Glutamatergic neuron (in vitro differentiated cells): ENCODE measurements at regions not wholly inside any gene's neighbourhood (a gene's known extent, or its start where the extent isn't known, plus 50 kb on each side); places are given as distances from the start of the nearest gene placed in this dataset.

Experiments
- DNase-seq: peaks from one replicate; pipeline ENCODE4 v3.0.0; 2022
- H3K27ac Mint-ChIP-seq: one replicate; pipeline ENCODE4 v1.8.0; 2020; ENCODE audit warnings: mild to moderate bottlenecking, mixed read lengths, inconsistent platforms; ENCODE audit not compliant: unreplicated experiment
- H3K27me3 Mint-ChIP-seq: one replicate; pipeline ENCODE4 v1.8.0; 2020; ENCODE audit warnings: mild to moderate bottlenecking, moderate library complexity, mixed read lengths, inconsistent platforms; ENCODE audit not compliant: unreplicated experiment
- H3K36me3 Mint-ChIP-seq: one replicate; pipeline ENCODE4 v1.8.0; 2020; ENCODE audit warnings: mild to moderate bottlenecking, mixed read lengths, inconsistent platforms; ENCODE audit not compliant: unreplicated experiment
- H3K4me1 Mint-ChIP-seq: one replicate; pipeline ENCODE4 v1.8.0; 2020; ENCODE audit warnings: mild to moderate bottlenecking, low read depth, mixed read lengths, inconsistent platforms; ENCODE audit not compliant: unreplicated experiment
- H3K4me3 Mint-ChIP-seq: one replicate; pipeline ENCODE4 v1.8.0; 2020; ENCODE audit warnings: mild to moderate bottlenecking, mixed read lengths, inconsistent platforms; ENCODE audit not compliant: unreplicated experiment
- H3K9me3 Mint-ChIP-seq: one replicate; pipeline ENCODE4 v1.8.0; 2020; ENCODE audit warnings: mild to moderate bottlenecking, moderate library complexity, mixed read lengths, inconsistent platforms; ENCODE audit not compliant: unreplicated experiment
- CTCF ChIP-seq: fragments of 200-600 bp; sonication (generic); IDR thresholded peaks from one replicate; pipeline ENCODE4 v1.5.0; 2021; ENCODE audit not compliant: partially characterized antibody, unreplicated experiment

GRCh38 chr11:42502151-42502550 is 809.6 kb upstream of the API5 start:
- peaks cover 3% of the 10 kb centered on the region for H3K27me3 Mint-ChIP-seq
- H3K4me3 Mint-ChIP-seq = no peak overlapping the region
- no peaks in the 10 kb centered on the region for H3K36me3 Mint-ChIP-seq
- no peaks in the 10 kb centered on the region for H3K4me1 Mint-ChIP-seq
- DNase-seq = no peak
- H3K27ac Mint-ChIP-seq = no peak overlapping the region
- no peaks in the 10 kb centered on the region for H3K9me3 Mint-ChIP-seq
- no peak for TF ChIP-seq CTCF

GRCh38 chr11:42521994-42522393 is 789.8 kb upstream of the API5 start:
- Mint-ChIP-seq H3K4me1 (peaks cover 9% of the 10 kb centered on the region), H3K27ac (no peak overlapping the region), H3K4me3 (no peak overlapping the region), H3K27me3 (no peaks in the 10 kb centered on the region), H3K36me3 (peaks cover 5% of the 10 kb centered on the region), H3K9me3 (no peaks in the 10 kb centered on the region)
- no peak for DNase-seq
- no peak for TF ChIP-seq CTCF

- no peaks in the 10 kb centered on the region for H3K27me3 Mint-ChIP-seq
Observed at GRCh38 chr11:42524534-42525227, 787.1 kb upstream of the API5 start.

GRCh38 chr11:42526426-42526825 is 785.4 kb upstream of the API5 start:
- H3K27me3 Mint-ChIP-seq = no peaks in the 10 kb centered on the region
- H3K36me3 Mint-ChIP-seq = no peaks in the 10 kb centered on the region
- DNase-seq = no peak
- peak overlapping the region; percentile 36 for H3K27ac Mint-ChIP-seq
- no peak for TF ChIP-seq CTCF
- H3K9me3 Mint-ChIP-seq = no peaks in the 10 kb centered on the region
- no peak overlapping the region for H3K4me3 Mint-ChIP-seq
- H3K4me1 Mint-ChIP-seq = peaks cover 13% of the 10 kb centered on the region

More at GRCh38 chr11:42524534-42525227, 787.1 kb upstream of the API5 start:
- Mint-ChIP-seq H3K36me3 (no peaks in the 10 kb centered on the region), H3K4me1 (peaks cover 13% of the 10 kb centered on the region), H3K27ac (no peak overlapping the region), H3K4me3 (no peak overlapping the region), H3K9me3 (no peaks in the 10 kb centered on the region)
- DNase-seq = peak; percentile 66
- TF ChIP-seq CTCF = peak; percentile 87

- no peaks in the 10 kb centered on the region for H3K9me3 Mint-ChIP-seq
- H3K27me3 Mint-ChIP-seq = no peaks in the 10 kb centered on the region
- H3K4me3 Mint-ChIP-seq = no peak overlapping the region
- DNase-seq = no peak
- H3K36me3 Mint-ChIP-seq = no peaks in the 10 kb centered on the region
- H3K4me1 Mint-ChIP-seq = peaks cover 13% of the 10 kb centered on the region
- H3K27ac Mint-ChIP-seq = no peak overlapping the region
- no peak for TF ChIP-seq CTCF
Observed at GRCh38 chr11:42528471-42528870, 783.3 kb upstream of the API5 start.
